Ishikawa (cell line): ENCODE measurements at regions not wholly inside any gene's neighbourhood (a gene's known extent, or its start where the extent isn't known, plus 50 kb on each side); places are given as distances from the start of the nearest gene placed in this dataset.

ENCODE experiments used
- CEBPB ChIP-seq: IDR thresholded peaks from 2 replicates; pipeline ENCODE4 v1.6.1; 2012
- CREB1 ChIP-seq: IDR thresholded peaks from 2 replicates; pipeline ENCODE4 v1.6.1; 2012; ENCODE audit warnings: low read depth
- EGR1 ChIP-seq: IDR thresholded peaks from 2 replicates; pipeline ENCODE4 v1.6.1; 2012
- EP300 ChIP-seq: IDR thresholded peaks from 2 replicates; pipeline ENCODE4 v1.6.1; 2012; ENCODE audit warnings: borderline replicate concordance
- FOXM1 ChIP-seq: IDR thresholded peaks from 2 replicates; pipeline ENCODE4 v1.6.1; 2012; ENCODE audit warnings: low read depth, borderline replicate concordance
- MAX ChIP-seq: IDR thresholded peaks from 2 replicates; pipeline ENCODE4 v1.6.1; 2012
- NFIC ChIP-seq: IDR thresholded peaks from 2 replicates; pipeline ENCODE4 v1.6.1; 2012
- RAD21 ChIP-seq: IDR thresholded peaks from 2 replicates; pipeline ENCODE4 v1.6.1; 2012; ENCODE audit warnings: low read depth
- REST ChIP-seq: IDR thresholded peaks from 2 replicates; pipeline ENCODE4 v1.6.1; 2012; ENCODE audit warnings: low read depth, mild to moderate bottlenecking
- TAF1 ChIP-seq: IDR thresholded peaks from 2 replicates; pipeline ENCODE4 v1.6.1; 2012; ENCODE audit warnings: low read depth, mild to moderate bottlenecking
- TCF12 ChIP-seq: IDR thresholded peaks from 2 replicates; pipeline ENCODE4 v1.6.1; 2012; ENCODE audit warnings: low read depth
- TEAD4 ChIP-seq: IDR thresholded peaks from 2 replicates; pipeline ENCODE4 v1.6.1; 2012
- USF1 ChIP-seq: IDR thresholded peaks from 2 replicates; pipeline ENCODE4 v1.6.1; 2012
- YY1 ChIP-seq: IDR thresholded peaks from 2 replicates; pipeline ENCODE4 v1.6.1; 2012; ENCODE audit warnings: low read depth
- ZBTB7A ChIP-seq: IDR thresholded peaks from 2 replicates; pipeline ENCODE4 v1.6.1; 2012; ENCODE audit warnings: low read depth

- TF ChIP-seq USF1 (no peak), RAD21 (no peak), ZBTB7A (no peak), FOXM1 (no peak), CEBPB (no peak), NFIC (no peak), TCF12 (no peak), TAF1 (no peak), TEAD4 (no peak), MAX (no peak), EGR1 (no peak), EP300 (no peak)
Observed at GRCh38 chr2:59461127-59461526, 1092.3 kb downstream of the BCL11A start.

- TF ChIP-seq CEBPB, result no peak
Observed at GRCh38 chr2:59458800-59459199, 1094.7 kb downstream of the BCL11A start.

- no peak for TF ChIP-seq EGR1
- TF ChIP-seq TEAD4, result no peak
- no peak for TF ChIP-seq CEBPB
- TF ChIP-seq USF1, result no peak
- no peak for TF ChIP-seq FOXM1
- TF ChIP-seq TCF12, result no peak
- no peak for TF ChIP-seq YY1
- no peak for TF ChIP-seq TAF1
- no peak for TF ChIP-seq NFIC
- no peak for TF ChIP-seq ZBTB7A
- no peak for TF ChIP-seq RAD21
- no peak for TF ChIP-seq EP300
- TF ChIP-seq CREB1, result no peak
- TF ChIP-seq MAX, result no peak
- TF ChIP-seq REST, result no peak
Observed at GRCh38 chr2:59456285-59456684, 1097.2 kb downstream of the BCL11A start.

GRCh38 chr2:59449274-59449673 is 1104.2 kb downstream of the BCL11A start:
- TF ChIP-seq TAF1 (no peak), FOXM1 (no peak), TEAD4 (no peak), YY1 (no peak), EP300 (no peak), MAX (no peak), NFIC (no peak), RAD21 (no peak), EGR1 (no peak), ZBTB7A (no peak), TCF12 (no peak)

- TF ChIP-seq USF1 (no peak), CEBPB (no peak), TAF1 (no peak), NFIC (no peak), EP300 (no peak), MAX (no peak), TCF12 (no peak), YY1 (no peak), TEAD4 (no peak)
Observed at GRCh38 chr2:59440491-59440890, 1113.0 kb downstream of the BCL11A start.

GRCh38 chr2:59435635-59436034 is 1117.8 kb downstream of the BCL11A start:
- TF ChIP-seq MAX (no peak), TEAD4 (no peak), REST (no peak), USF1 (no peak), NFIC (no peak), CEBPB (no peak), RAD21 (no peak), EP300 (no peak), CREB1 (no peak), ZBTB7A (no peak)
